Stimulated activated naive B cell treated with anti-CD40 and anti-IgM and Interleukin-4, amounts not matched to agents 10 μg/mL and 1 μg/mL and 100 μg/mL, for 72 hours (primary cell): ENCODE measurements at regions not wholly inside any gene's neighbourhood (a gene's known extent, or its start where the extent isn't known, plus 50 kb on each side); places are given as distances from the start of the nearest gene placed in this dataset.

Source experiments
- ATAC-seq, 2 donors: fragments of 150-1000 bp; cut with Tn5 transposase; replicated peaks; 2 replicates each; pipeline ENCODE4 v1.10.0; 2021; ENCODE audit warnings: moderate library complexity in 1 of 2
- DNase-seq: peaks from one replicate; pipeline ENCODE4 v3.0.0; 2021
- H3K27ac Mint-ChIP-seq: one replicate; pipeline ENCODE4 v1.8.0; 2022; ENCODE audit warnings: mild to moderate bottlenecking, mixed read lengths
- H3K27me3 Mint-ChIP-seq, 2 donors: one replicate each; pipeline ENCODE4 v1.8.0; 2022; ENCODE audit warnings: mixed read lengths in 2 of 2
- H3K36me3 Mint-ChIP-seq, 2 donors: one replicate each; pipeline ENCODE4 v1.8.0; 2022; ENCODE audit warnings: mixed read lengths in 2 of 2, mild to moderate bottlenecking in 1 of 2
- H3K4me1 Mint-ChIP-seq, 2 donors: one replicate each; pipeline ENCODE4 v1.8.0; 2022; ENCODE audit warnings: mixed read lengths in 2 of 2, mild to moderate bottlenecking in 1 of 2
- H3K4me3 Mint-ChIP-seq, 2 donors: one replicate each; pipeline ENCODE4 v1.8.0; 2022; ENCODE audit warnings: mild to moderate bottlenecking in 2 of 2, mixed read lengths in 2 of 2, moderate library complexity in 1 of 2
- H3K9me3 Mint-ChIP-seq, 2 donors: one replicate each; pipeline ENCODE4 v1.8.0; 2022; ENCODE audit warnings: mixed read lengths in 2 of 2, mild to moderate bottlenecking in 1 of 2

GRCh38 chr3:189500798-189501495, 130.2 kb upstream of the TP63 start:
- H3K27me3 Mint-ChIP-seq, result no peaks in the 10 kb centered on the region
- no peak for DNase-seq
- no peak overlapping the region for H3K4me3 Mint-ChIP-seq
- peaks cover 2 to 3% of the 10 kb centered on the region in 2 donors for H3K36me3 Mint-ChIP-seq
- no peak for ATAC-seq
- H3K9me3 Mint-ChIP-seq, result peaks cover 7% of the 10 kb centered on the region in 2 donors
- peaks cover 4 to 5% of the 10 kb centered on the region in 2 donors for H3K4me1 Mint-ChIP-seq
- H3K27ac Mint-ChIP-seq, result no peak overlapping the region

- Mint-ChIP-seq H3K27me3 (no peaks in the 10 kb centered on the region), H3K9me3 (peaks cover 7% of the 10 kb centered on the region in 2 donors), H3K27ac (no peak overlapping the region), H3K36me3 (peaks cover 2 to 3% of the 10 kb centered on the region in 2 donors), H3K4me1 (peaks cover 4 to 5% of the 10 kb centered on the region in 2 donors), H3K4me3 (no peak overlapping the region)
- DNase-seq (no peak), ATAC-seq (peak in 1 of 2 donors; percentile 27)
Observed at GRCh38 chr3:189502256-189502655, 128.9 kb upstream of the TP63 start.

GRCh38 chr3:189502676-189503257, 128.4 kb upstream of the TP63 start:
- H3K36me3 Mint-ChIP-seq, result peaks cover 2 to 3% of the 10 kb centered on the region in 2 donors
- no peaks in the 10 kb centered on the region for H3K27me3 Mint-ChIP-seq
- ATAC-seq, result peak; percentile 57 to 71
- peaks cover 4 to 5% of the 10 kb centered on the region in 2 donors for H3K4me1 Mint-ChIP-seq
- H3K9me3 Mint-ChIP-seq, result peaks cover 7% of the 10 kb centered on the region in 2 donors
- peak overlapping the region; percentile 4 for H3K27ac Mint-ChIP-seq
- DNase-seq, result no peak
- no peak overlapping the region for H3K4me3 Mint-ChIP-seq

GRCh38 chr3:189507856-189508255, 123.3 kb upstream of the TP63 start:
- peak; percentile 52 to 76 for ATAC-seq
- no peaks in the 10 kb centered on the region for H3K36me3 Mint-ChIP-seq

GRCh38 chr3:189508784-189509501, 122.2 kb upstream of the TP63 start:
- no peaks in the 10 kb centered on the region for H3K36me3 Mint-ChIP-seq
- H3K4me3 Mint-ChIP-seq, result no peak overlapping the region
- no peaks in the 10 kb centered on the region for H3K27me3 Mint-ChIP-seq
- H3K4me1 Mint-ChIP-seq, result peaks cover 3 to 5% of the 10 kb centered on the region in 2 donors
- ATAC-seq, result no peak
- DNase-seq, result no peak
- no peak overlapping the region for H3K27ac Mint-ChIP-seq
- peaks cover 0 to 2% of the 10 kb centered on the region in 2 donors for H3K9me3 Mint-ChIP-seq

More at GRCh38 chr3:189507856-189508255, 123.3 kb upstream of the TP63 start:
- Mint-ChIP-seq H3K27me3 (no peaks in the 10 kb centered on the region), H3K4me1 (peaks cover 4 to 6% of the 10 kb centered on the region in 2 donors), H3K27ac (no peak overlapping the region), H3K4me3 (no peak overlapping the region), H3K9me3 (peaks cover 0 to 2% of the 10 kb centered on the region in 2 donors)
- no peak for DNase-seq

- ATAC-seq (peak; percentile 29 to 42), DNase-seq (no peak)
- Mint-ChIP-seq H3K27ac (no peak overlapping the region), H3K27me3 (no peaks in the 10 kb centered on the region), H3K4me3 (no peak overlapping the region), H3K4me1 (peaks cover 3 to 5% of the 10 kb centered on the region in 2 donors), H3K36me3 (no peaks in the 10 kb centered on the region), H3K9me3 (peaks cover 2 to 5% of the 10 kb centered on the region in 2 donors)
Observed at GRCh38 chr3:189512039-189512438, 119.2 kb upstream of the TP63 start.

- Mint-ChIP-seq H3K4me3 (no peak overlapping the region), H3K27me3 (no peaks in the 10 kb centered on the region)
- no peak for ATAC-seq
Observed at GRCh38 chr3:189512821-189513220, 118.4 kb upstream of the TP63 start.

GRCh38 chr3:189513281-189514117, 117.7 kb upstream of the TP63 start:
- Mint-ChIP-seq H3K36me3 (no peaks in the 10 kb centered on the region), H3K27me3 (no peaks in the 10 kb centered on the region), H3K4me1 (peaks cover 0 to 5% of the 10 kb centered on the region in 2 donors), H3K27ac (no peak overlapping the region), H3K9me3 (peaks cover 9 to 14% of the 10 kb centered on the region in 2 donors), H3K4me3 (no peak overlapping the region)
- no peak for DNase-seq
- no peak for ATAC-seq

More at GRCh38 chr3:189512821-189513220, 118.4 kb upstream of the TP63 start:
- H3K4me1 Mint-ChIP-seq, result peaks cover 3 to 5% of the 10 kb centered on the region in 2 donors
- H3K36me3 Mint-ChIP-seq, result no peaks in the 10 kb centered on the region
- no peak for DNase-seq
- no peak overlapping the region for H3K27ac Mint-ChIP-seq
- peaks cover 5 to 9% of the 10 kb centered on the region in 2 donors for H3K9me3 Mint-ChIP-seq

GRCh38 chr3:189516039-189516438, 115.2 kb upstream of the TP63 start:
- Mint-ChIP-seq H3K4me1 (peaks cover 0 to 5% of the 10 kb centered on the region in 2 donors), H3K27me3 (no peaks in the 10 kb centered on the region), H3K36me3 (no peaks in the 10 kb centered on the region), H3K9me3 (peaks cover 16 to 28% of the 10 kb centered on the region in 2 donors), H3K4me3 (no peak overlapping the region), H3K27ac (no peak overlapping the region)
- no peak for DNase-seq
- ATAC-seq, result no peak

GRCh38 chr3:189517981-189518380, 113.2 kb upstream of the TP63 start:
- Mint-ChIP-seq H3K27ac (no peak overlapping the region), H3K9me3 (peaks cover 14 to 32% of the 10 kb centered on the region in 2 donors), H3K4me1 (no peaks in the 10 kb centered on the region), H3K36me3 (no peaks in the 10 kb centered on the region), H3K27me3 (peaks cover 0 to 3% of the 10 kb centered on the region in 2 donors), H3K4me3 (no peak overlapping the region)
- ATAC-seq (no peak), DNase-seq (no peak)

- ATAC-seq (peak in 1 of 2 donors; percentile 18), DNase-seq (no peak)
- peaks cover 14 to 32% of the 10 kb centered on the region in 2 donors for H3K9me3 Mint-ChIP-seq
- peaks cover 0 to 3% of the 10 kb centered on the region in 2 donors for H3K27me3 Mint-ChIP-seq
- no peaks in the 10 kb centered on the region for H3K4me1 Mint-ChIP-seq
- H3K4me3 Mint-ChIP-seq, result no peak overlapping the region
- no peaks in the 10 kb centered on the region for H3K36me3 Mint-ChIP-seq
- H3K27ac Mint-ChIP-seq, result no peak overlapping the region
Observed at GRCh38 chr3:189519458-189519857, 111.7 kb upstream of the TP63 start.

- no peaks in the 10 kb centered on the region for H3K4me1 Mint-ChIP-seq
- no peak overlapping the region for H3K27ac Mint-ChIP-seq
- no peak overlapping the region for H3K4me3 Mint-ChIP-seq
- peaks cover 6 to 7% of the 10 kb centered on the region in 2 donors for H3K9me3 Mint-ChIP-seq
- ATAC-seq (peak in 1 of 2 donors; percentile 48), DNase-seq (no peak)
- H3K27me3 Mint-ChIP-seq, result no peaks in the 10 kb centered on the region
- no peaks in the 10 kb centered on the region for H3K36me3 Mint-ChIP-seq
Observed at GRCh38 chr3:189529468-189529867, 101.7 kb upstream of the TP63 start.

GRCh38 chr3:189529889-189530471, 101.2 kb upstream of the TP63 start:
- Mint-ChIP-seq H3K36me3 (no peaks in the 10 kb centered on the region), H3K9me3 (peaks cover 6% of the 10 kb centered on the region in 2 donors), H3K27me3 (no peaks in the 10 kb centered on the region), H3K4me1 (no peaks in the 10 kb centered on the region), H3K4me3 (no peak overlapping the region), H3K27ac (no peak overlapping the region)
- ATAC-seq (peak in 1 of 2 donors; percentile 8), DNase-seq (no peak)
